Smooth muscle cell of the brain vasculature (primary cell): ENCODE measurements at regions not wholly inside any gene's neighbourhood (a gene's known extent, or its start where the extent isn't known, plus 50 kb on each side); places are given as distances from the start of the nearest gene placed in this dataset.

Experiments
- DNase-seq: peaks from one replicate; pipeline ENCODE4 v3.0.0-alpha.2; 2012; ENCODE audit warnings: low read depth, low spot score

GRCh38 chr17:56085576-56086267 is 67.6 kb upstream of the ANKFN1 start:
- no peak for DNase-seq

- DNase-seq, result no peak
Measured at GRCh38 chr17:56087199-56087598, 66.1 kb upstream of the ANKFN1 start.

GRCh38 chr17:56096026-56096810 is 57.1 kb upstream of the ANKFN1 start:
- DNase-seq, result no peak

- no peak for DNase-seq
Measured at GRCh38 chr17:56098746-56099145, 54.5 kb upstream of the ANKFN1 start.

DNA sequence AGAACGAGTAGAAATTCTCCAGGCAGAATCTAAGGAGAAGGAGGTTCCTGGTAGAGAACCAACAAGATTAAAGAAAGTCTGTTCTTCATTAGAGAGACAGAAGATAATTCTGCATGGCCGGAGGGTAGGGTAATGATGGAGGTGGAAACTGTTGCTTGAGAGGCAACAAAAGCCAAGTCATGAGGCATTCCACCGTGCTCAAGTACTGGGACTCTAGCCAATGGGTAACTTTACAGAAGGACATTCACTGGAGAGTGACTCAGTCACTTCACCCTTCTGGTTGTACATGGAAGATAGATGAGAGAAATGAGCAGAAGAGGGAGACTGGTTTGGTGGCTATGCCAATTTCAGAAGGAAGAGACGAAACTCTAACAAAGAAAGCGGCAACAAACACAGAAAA is 53.6 kb upstream of the ANKFN1 start:
- no peak for DNase-seq
